Stimulated activated CD4-positive, alpha-beta T cell treated with anti-CD3 and anti-CD28 coated beads, TNF-alpha, amount 100 ng/mL, for 1 hour (primary cell): ENCODE measurements at regions not wholly inside any gene's neighbourhood (a gene's known extent, or its start where the extent isn't known, plus 50 kb on each side); places are given as distances from the start of the nearest gene placed in this dataset.

Experiments used
- DNase-seq, 3 donors: peaks; one replicate each; pipeline ENCODE4 v3.0.0-alpha.2; 2020; ENCODE audit warnings: low read depth in 3 of 3, low spot score in 1 of 3

GRCh38 chr9:99392986-99393385 lies 170.9 kb downstream of the SEC61B start:
- no peak for DNase-seq

DNA sequence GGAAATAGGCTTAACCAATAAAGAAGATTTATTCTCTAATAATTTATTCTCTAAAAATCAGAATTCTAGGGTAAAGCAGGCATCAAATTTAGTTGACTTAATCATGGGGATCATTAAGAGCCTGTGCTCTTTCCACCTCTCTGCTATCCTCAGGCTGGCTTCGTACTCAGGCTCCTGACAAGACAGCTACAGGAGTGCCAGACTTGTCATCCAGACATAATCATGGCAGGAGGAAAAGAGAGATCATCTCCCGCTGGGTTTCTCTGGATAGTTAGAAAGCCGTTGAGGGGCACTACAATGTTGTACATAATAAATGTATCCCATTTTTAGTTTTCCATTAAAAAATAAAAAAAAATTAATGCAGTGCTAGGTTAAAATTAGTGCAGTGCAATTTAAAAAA lies 171.9 kb downstream of the SEC61B start:
- no peak for DNase-seq

GRCh38 chr9:99398241-99398640 lies 176.2 kb downstream of the SEC61B start:
- DNase-seq: no peak

- DNase-seq: no peak
Observed at GRCh38 chr9:99399474-99399873, 177.4 kb downstream of the SEC61B start.

DNA sequence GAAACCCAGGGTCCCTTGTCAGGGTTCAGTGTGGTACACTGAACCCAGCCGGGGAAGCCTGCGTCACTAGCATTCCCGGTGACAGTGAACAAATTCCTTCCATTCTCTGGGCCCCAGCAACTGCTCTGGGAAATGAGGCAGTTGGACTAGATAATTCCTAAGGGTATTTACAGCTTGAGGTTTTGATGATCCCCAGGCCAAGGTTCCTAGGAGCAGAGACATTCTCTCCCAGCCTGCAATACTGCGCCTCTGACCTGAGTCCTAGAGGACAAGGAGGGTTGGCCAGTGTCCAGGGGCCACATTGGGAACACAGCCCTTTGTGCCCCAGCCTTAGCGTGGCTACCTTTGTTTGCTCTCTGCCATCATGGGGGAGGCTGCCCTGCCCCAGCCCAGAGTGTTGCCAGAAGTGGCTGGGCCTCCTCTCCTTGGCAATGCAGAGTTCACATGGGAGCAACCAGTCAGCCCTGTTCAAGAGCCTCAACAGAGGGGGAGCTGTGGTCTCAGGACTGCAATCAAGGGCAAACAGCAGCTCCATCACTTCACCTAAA lies 178.2 kb downstream of the SEC61B start:
- DNase-seq: no peak

- no peak for DNase-seq
Observed at GRCh38 chr9:99401680-99402504, 179.8 kb downstream of the SEC61B start.

- no peak for DNase-seq
Observed at GRCh38 chr9:99403371-99403770, 181.3 kb downstream of the SEC61B start.

- DNase-seq: no peak
Observed at GRCh38 chr9:99405359-99405758, 183.3 kb downstream of the SEC61B start.

- no peak for DNase-seq
Observed at GRCh38 chr9:99406939-99407338, 184.9 kb downstream of the SEC61B start.

GRCh38 chr9:99411068-99411467 lies 189.0 kb downstream of the SEC61B start:
- DNase-seq: no peak

- DNase-seq: no peak
Observed at GRCh38 chr9:99411479-99412115, 189.5 kb downstream of the SEC61B start.

DNA sequence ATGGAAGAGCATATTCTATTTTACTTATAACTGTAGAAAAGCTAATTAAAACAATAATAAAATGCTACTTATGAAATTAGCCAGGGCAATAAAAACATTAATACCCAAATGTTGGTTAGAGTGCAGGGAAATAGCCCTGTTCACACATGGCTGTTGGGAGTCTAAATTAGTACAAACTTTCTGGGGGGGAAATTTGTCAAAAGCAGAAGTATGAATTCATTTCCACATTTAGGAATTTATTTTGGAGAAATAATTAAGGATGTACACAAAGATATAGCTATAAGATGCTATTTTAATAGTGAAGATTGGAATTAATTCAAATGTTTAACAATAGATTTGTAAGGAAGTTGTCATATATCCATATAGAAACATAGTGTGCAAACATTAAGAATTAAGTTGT lies 190.5 kb downstream of the SEC61B start:
- no peak for DNase-seq

DNA sequence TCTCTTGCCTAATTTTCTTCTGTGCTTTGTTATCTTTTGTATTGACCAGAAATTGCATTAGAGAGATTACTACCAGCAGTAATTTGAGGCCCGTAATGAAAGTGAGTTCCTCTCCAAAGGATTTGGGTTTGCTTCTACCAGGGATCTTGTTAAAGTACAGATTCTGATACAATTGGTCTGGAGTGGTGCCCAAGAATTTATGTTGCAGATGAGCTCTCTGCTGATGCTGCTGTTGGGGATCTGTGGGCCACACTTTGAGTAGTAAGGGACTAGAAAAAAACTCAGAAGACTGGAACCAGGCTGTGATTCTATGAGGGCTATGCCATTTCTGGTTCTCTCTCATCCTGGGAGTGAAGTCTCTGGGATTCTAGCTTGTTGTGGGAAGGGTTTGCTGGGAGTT lies 192.2 kb downstream of the SEC61B start:
- no peak for DNase-seq

GRCh38 chr9:99415606-99416005 lies 193.5 kb downstream of the SEC61B start:
- no peak for DNase-seq

DNA sequence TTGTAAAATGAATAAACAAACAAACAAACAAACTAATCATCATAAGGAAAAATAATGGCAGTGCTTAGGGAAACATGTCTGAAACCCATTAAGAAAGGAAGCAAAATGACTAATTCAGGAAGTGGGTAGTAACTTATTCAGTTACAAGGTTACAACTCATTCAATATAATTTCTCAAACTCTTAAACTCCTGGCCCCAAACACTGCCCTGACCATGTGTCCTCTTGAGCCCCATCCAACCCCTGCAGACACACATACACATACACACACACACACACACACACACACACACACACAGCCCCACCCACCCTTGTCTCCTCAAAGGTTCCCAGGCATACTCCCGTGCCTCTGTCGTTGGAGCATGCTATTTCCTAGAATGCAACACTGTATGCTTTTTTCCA lies 193.9 kb downstream of the SEC61B start:
- no peak for DNase-seq

DNA sequence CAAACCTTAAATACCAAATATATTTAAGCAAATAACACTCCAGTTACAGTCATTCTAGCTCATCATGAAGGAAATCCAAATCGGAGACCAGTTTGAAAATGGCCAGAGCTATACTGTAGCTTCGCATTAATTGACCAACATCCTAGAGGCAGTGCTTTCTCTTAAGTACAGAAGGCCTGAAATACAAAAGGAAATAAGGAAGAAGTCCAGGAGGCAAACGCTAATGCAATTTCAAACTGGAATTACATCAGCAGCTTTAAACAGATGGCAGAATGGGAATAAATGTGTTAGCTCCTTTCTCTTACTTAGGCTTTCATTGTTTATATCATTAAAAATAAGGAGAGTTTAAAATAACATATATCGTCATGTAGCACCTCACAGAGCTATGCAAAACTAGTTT lies 197.0 kb downstream of the SEC61B start:
- DNase-seq: no peak

- no peak for DNase-seq
Observed at GRCh38 chr9:99421369-99421768, 199.3 kb downstream of the SEC61B start.

DNA sequence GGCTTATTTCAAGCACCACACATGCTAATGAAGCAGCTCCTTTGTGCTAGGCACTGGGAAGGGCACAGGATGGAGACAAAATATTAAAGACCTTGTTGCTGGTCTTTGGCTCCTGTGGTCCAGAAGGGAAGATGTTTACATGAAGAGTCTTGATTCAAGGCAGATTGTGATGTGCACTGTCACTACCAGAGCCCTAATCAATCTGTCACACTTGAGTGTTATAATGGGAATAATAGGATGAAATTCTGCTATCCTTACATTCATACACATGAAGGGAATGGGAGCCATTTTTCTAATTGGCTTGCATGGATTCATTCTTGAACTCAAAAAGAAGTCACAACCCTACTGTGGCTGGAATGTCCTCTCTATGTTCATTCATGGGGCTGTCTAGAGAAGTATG lies 203.0 kb downstream of the SEC61B start:
- DNase-seq: no peak

GRCh38 chr9:99425923-99426842 lies 204.1 kb downstream of the SEC61B start:
- DNase-seq: no peak

DNA sequence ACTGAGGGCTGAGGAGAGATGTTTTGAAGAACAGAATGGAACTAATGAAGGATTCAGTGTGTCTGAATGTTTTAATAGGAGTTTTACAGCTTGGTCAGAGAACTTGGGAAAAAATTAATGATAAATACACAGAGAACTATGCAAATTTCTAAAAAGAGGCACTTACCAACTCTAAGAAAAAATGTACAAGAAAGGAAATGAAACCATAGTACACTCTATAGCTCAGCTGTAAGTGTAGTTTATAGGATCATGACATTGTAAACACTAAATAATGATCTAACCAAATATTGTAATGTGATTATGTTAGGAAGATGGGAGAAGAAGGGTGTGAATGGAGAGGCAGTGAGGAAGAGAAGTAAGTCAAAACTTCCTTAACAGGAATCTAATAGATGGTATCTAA lies 205.2 kb downstream of the SEC61B start:
- DNase-seq: no peak

DNA sequence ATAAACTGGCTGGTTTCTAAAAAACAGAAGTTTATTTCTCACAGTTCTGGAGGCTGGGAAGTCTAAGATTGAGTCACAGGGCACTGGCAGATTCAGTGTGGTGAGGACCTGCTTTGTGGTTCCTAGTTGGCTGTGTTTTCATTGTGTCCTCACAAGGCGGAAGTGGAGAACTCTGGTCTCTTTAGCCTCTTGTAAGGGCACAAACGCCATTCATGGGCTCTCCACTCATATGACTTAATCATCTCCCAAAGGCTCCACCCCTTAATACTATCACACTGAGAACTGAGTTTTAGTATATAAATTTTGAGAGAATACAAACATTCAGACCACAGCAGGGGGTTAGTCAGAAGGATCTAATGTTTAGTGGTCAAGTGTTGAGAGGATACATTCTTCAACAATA lies 208.2 kb downstream of the SEC61B start:
- DNase-seq: no peak
